Stimulated activated CD8-positive, alpha-beta memory T cell treated with anti-CD3 and anti-CD28 coated beads, Interleukin-7, amount 100 ng/mL, for 1 hour (primary cell): ENCODE measurements at regions not wholly inside any gene's neighbourhood (a gene's known extent, or its start where the extent isn't known, plus 50 kb on each side); places are given as distances from the start of the nearest gene placed in this dataset.

Experiments
- DNase-seq, 2 donors: peaks; one replicate each; pipeline ENCODE4 v3.0.0-alpha.2; 2020; ENCODE audit warnings: low read depth in 2 of 2

DNA sequence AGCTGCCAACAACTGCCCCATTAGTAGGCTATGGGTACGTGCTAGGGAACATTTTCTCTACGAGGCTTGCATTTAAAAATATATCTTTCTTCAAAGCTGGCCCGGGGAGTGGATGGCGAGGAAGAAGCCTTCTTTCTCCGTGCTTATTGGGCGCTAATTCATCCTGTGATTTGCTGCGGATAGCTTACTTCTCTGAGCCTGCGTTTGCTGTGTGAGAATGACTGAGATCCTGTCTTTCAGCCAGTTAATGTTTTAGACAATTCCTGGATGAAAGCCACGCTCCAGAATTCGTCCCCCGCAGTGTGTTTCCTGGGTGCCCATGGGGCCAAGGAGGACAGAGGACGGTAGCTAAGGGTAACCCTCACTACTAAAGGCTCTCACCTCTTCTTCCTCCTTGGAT is 57.8 kb upstream of the TARBP1 start:
- DNase-seq = no peak

DNA sequence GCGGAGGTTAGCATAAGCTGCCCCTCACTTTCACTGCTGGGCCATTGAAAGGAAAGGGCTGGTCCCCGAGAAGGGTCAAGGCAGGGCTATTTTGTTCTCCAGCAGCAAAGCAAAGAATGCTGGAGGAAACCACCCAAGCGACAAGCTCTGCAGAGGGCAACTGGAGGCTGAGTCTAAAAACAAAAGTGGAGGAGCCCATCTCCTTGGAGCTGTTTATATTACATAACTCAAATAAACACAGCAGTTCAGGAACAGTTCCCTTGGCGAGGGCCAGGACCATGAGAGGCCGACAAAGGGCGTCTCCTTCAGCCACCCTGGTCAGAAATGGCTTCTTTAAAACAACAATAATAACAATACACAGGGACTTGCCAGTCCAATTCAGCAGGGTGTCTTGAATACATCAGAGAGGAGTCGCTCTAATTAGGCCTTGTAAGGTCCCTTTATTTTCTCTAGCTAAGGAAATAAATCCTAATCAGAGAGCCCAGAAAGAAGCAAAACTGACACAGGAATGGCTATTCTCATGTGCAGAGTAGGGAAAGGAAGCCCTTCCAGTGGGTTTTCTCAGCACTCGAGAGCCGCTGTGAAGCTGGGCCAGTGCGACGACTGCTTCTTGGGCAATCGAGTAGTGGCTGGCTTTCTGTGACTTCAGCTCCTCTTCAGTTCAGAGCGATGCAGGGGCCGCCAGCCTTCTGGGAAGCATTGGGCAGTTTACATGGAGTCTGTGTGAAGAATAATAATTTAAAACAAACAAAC is 57.0 kb upstream of the TARBP1 start:
- DNase-seq = no peak

DNA sequence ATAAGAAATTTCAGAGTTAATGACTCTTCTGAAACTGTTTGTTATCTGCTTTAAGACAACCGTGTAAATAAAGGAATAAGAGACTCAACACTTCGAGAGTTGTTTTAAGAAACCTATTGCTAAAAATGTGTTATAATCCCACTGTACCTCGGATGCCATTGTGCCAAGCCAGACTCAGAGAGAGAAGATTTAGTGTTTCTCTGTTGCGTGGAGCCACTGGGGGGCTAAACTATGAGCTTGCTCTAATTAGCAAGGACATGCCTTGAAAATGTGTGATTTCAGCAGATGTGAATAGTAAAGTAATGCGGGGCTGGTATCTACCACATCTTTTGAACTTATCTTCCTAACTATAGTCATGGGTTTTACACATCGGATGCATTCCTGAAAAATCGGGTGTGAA is 56.2 kb upstream of the TARBP1 start:
- no peak for DNase-seq

DNA sequence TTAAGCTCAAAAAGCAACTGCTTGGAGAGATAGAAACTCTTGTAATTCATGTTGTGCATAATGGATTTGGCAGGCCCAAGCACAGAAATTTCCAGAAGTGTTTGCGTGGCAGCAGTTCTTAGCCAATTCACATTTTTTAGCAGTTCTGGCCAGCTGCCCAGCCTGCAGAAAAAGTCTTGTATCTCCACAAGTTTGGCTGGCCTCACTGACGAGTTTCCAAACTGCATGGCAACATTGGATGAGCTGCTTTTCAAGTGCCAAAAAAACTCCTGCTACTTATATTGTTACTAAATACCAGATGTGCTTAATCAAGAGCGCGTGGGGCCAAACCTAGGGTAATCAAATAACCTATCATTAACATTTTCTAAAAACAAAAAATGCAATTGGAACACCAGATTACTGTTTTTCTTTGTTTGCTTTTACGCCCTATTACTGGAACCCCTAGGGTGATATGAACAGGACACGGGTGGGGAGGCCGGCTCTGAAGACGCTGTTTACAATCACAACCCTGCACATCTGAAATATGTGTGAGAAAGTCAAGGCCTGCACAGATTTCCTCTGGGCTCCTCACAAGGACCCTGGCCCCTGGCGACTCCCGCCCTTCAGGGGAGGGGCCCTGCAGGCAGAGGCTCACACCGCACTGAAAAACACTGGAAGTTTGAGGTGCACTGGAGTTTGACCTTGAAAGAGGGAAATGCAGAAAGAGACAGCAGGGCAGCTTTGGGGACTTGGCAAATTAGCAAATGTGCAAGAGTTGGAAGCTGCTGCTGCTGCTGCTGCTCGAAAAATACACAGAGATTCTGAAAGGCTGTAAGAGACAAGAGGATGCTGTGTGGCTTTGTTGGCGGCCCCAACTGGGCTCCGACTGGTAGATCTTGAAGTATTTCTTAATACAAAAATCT is 55.2 kb upstream of the TARBP1 start:
- DNase-seq = no peak

DNA sequence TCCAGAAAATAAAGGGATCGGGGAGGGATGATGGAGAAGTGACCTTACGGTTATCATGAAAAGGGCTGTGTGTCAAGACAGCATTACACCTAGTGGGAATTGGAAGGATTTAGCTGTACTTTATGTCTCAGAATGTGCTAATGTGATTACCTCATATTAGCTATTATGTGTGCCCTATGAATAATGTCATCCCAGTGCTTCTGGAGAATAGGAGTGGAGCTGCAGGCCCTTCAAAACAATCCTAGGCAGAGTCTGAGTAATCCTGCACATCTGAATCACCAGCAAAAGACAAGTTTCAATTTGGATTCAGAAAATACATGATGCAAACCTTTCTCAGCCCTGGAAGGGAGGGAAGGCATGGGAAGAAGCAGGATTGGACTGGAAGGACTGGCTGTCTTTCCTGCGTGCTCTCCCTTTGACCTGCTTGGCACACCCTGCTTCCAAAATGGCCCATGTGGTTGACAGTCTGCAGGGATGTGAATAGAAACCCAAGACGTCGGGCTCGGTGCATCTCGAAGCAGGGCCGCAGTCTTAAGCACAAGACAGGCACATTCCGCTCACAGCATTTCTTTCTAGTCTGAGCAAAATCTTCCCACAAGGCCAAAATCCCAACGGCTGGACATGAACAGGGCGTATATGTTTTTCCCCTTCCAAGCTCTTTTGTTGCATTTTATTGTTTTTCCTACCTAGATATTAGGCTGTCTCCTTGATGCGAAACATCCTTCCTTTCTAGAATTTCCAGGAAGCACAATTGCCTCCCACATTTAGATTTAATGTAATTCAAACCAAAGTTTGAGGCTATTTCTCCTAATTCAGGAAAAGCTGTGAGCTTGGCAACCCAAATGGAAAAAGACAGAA is 54.3 kb upstream of the TARBP1 start:
- no peak for DNase-seq

DNA sequence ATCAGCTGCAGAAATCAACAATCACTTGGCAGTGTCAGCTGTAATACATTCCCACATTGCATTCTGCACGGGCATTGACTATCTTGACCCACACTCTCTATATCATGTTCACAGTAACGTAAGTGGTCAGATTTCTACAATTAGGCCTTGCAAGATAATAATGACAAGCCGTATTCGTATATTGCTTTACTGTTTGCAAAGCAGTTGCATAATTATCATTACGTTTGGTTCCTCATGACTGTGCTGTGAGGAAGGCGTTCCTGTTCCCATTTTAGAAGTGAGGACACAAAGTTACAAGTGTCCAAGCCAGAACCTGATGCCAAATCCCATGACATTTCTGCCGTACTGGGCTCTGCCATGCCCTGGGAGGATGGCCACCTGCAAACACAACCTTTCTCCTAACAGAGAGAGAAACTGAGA is 53.5 kb upstream of the TARBP1 start:
- DNase-seq = no peak

DNA sequence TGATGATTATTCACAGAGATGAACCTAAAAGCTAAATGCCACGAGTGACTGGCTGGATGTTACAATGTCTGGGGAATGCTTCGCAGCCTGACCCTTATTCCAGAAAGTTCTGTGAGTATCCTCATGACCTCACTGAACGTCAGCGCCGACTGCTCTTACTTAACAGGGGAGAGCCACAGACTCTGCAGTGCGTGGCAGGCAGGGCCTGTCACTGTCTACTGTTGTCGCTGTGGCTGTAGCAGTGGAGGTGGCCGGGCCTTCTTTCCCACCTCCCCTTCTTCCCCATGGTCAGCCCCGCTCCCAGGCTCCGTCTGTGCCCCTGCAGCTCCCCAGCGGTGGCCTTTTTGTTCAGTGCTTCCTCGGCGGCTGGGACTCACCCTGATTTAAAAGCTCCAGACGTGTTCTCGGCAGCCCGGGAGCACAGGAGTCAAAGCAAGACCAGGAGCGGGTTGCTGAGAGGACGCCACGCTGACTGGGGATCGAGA is 52.2 kb upstream of the TARBP1 start:
- DNase-seq = no peak

DNA sequence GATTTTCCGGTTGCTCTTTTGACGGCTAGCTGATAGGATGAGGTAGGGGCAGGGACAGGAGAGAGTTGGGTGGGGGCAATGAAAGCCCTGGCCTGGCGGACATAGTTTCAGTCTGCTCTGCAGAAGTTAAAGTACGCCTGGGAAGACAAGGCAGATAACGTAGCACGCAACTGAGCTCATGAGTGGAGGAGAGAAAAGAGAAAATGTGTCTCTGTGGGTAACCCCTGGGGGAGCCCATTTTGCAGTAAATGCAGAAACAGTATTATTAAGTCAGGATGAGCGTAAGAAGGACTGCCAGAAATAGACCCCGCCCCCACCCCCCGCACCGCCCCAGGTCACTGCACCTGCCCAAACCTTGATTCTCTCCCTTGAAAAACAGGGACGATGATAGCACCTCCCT is 51.7 kb upstream of the TARBP1 start:
- DNase-seq = no peak

DNA sequence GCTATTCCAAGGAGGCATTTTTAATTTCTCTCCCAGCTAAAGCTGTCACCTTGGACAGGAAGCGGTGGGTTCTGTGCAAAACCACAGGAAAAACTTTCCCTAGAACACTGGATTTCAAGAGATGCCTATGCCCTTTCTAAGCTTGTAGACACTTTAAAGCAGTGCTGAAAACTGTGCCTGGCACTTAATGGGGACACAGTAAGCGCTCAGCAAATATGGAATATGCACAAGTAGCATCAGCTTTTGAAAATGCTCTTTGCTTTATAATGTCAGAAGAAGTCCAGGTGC is 50.9 kb upstream of the TARBP1 start:
- DNase-seq = no peak

DNA sequence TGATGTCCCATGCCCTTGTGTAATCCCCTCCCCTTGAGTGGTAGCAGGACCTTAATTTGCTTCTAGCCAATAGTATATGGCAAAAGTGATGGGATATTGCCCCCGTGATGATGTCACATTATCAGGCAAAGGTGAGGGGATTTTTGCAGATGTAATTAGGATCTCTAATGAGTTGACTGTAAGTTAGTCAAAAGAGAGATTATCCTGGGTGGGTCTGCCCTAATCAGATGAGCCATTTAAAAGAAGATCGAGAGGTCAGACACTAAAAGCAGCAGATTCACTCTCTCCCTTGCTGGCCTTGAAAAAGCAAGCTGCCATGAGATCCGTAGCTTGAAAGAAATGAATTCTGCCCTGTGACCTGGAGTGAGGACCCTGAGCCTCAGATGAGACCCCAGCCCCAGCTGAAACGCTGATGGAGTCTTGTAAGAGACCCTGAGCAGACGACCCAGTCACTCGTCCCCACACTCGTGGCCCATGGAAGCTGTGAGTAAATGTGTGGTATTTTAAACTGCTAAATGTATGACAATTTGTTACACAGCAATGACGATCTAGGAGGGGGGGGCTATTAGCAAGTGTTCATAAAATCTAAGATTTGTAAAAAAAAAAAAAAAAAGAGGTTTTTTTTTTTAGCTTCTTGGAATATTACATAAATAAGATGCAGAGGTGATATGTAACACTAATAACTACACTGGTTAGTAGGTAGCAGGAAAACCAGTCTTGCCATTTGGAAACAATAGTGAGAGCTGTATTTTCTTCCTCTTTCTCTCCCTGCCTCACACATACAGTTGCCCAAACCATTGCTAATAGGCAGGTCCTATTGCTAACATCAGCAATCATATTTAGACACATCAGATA is 50.3 kb upstream of the TARBP1 start:
- no peak for DNase-seq
